Brain microvascular endothelial cell (primary cell): ENCODE measurements at regions not wholly inside any gene's neighbourhood (a gene's known extent, or its start where the extent isn't known, plus 50 kb on each side); places are given as distances from the start of the nearest gene placed in this dataset.
"Not testable (repeated sequence)": the region's sequence is repeated elsewhere in the genome, so short reads cannot be mapped to it uniquely, and the experiment has no call there.

ENCODE experiments used
- DNase-seq: peaks from one replicate; pipeline ENCODE4 v3.0.0-alpha.2; 2020
- H3K27ac ChIP-seq: fragments of 250-450 bp; sonication (Bioruptor Pico); 2 replicates; pipeline ENCODE4 v1.5.1; 2020; ENCODE audit warnings: mild to moderate bottlenecking, moderate library complexity
- H3K27me3 ChIP-seq: fragments of 250-450 bp; sonication (Bioruptor Pico); replicated peaks from 2 replicates; pipeline ENCODE4 v1.5.1; 2020; ENCODE audit warnings: mild to moderate bottlenecking
- H3K36me3 ChIP-seq: fragments of 250-450 bp; sonication (Bioruptor Pico); replicated peaks from 2 replicates; pipeline ENCODE4 v1.5.1; 2020; ENCODE audit warnings: mild to moderate bottlenecking
- H3K4me3 ChIP-seq: 2 replicates; pipeline ENCODE4 v1.5.1; 2011; ENCODE audit warnings: low read depth, mild to moderate bottlenecking, control low read depth, low read length, moderate library complexity
- CTCF ChIP-seq: IDR thresholded peaks from 2 replicates; pipeline ENCODE4 v1.5.1; 2011; ENCODE audit warnings: low read depth, mild to moderate bottlenecking, moderate library complexity, low read length, control low read depth, inconsistent platforms; ENCODE audit errors: missing control alignments
- in situ Hi-C: cut with HindIII; loops from 2 replicates; pipeline ENCODE4 v1.10.0; 2017; ENCODE audit warnings: low sequenced_read_pairs, low pct_ligation_motif_present

GRCh38 chr16:80103463-80103862, 437.3 kb upstream of the DYNLRB2 start:
- no peaks in the 10 kb centered on the region for H3K27me3 ChIP-seq
- H3K36me3 ChIP-seq, result no peaks in the 10 kb centered on the region

GRCh38 chr16:80100846-80101451, 439.8 kb upstream of the DYNLRB2 start:
- H3K27ac ChIP-seq, result no peak overlapping the region
- H3K36me3 ChIP-seq, result no peaks in the 10 kb centered on the region
- H3K4me3 ChIP-seq, result no peak overlapping the region
- in situ Hi-C loops, result no loop called here
- TF ChIP-seq CTCF, result no peak
- no peaks in the 10 kb centered on the region for H3K27me3 ChIP-seq
- no peak for DNase-seq

More at GRCh38 chr16:80103463-80103862, 437.3 kb upstream of the DYNLRB2 start:
- Histone ChIP-seq H3K4me3 (no peak overlapping the region), H3K27ac (no peak overlapping the region)
- no peak for DNase-seq
- TF ChIP-seq CTCF, result no peak
- in situ Hi-C loops, result no loop called here

- Histone ChIP-seq H3K27ac (no peak overlapping the region), H3K27me3 (no peaks in the 10 kb centered on the region), H3K4me3 (no peak overlapping the region), H3K36me3 (no peaks in the 10 kb centered on the region)
- DNase-seq, result no peak
- no peak for TF ChIP-seq CTCF
- in situ Hi-C loops, result no loop called here
Observed at GRCh38 chr16:80100186-80100585, 440.6 kb upstream of the DYNLRB2 start.

GRCh38 chr16:80097098-80097497, 443.7 kb upstream of the DYNLRB2 start:
- no peak for DNase-seq
- in situ Hi-C loops, result no loop called here
- no peaks in the 10 kb centered on the region for H3K27me3 ChIP-seq
- no peak overlapping the region for H3K4me3 ChIP-seq
- H3K27ac ChIP-seq, result no peak overlapping the region
- no peaks in the 10 kb centered on the region for H3K36me3 ChIP-seq
- no peak for TF ChIP-seq CTCF

- in situ Hi-C loops, result no loop called here
Observed at GRCh38 chr16:80092681-80093080, 448.1 kb upstream of the DYNLRB2 start.

GRCh38 chr16:80091453-80091852, 449.3 kb upstream of the DYNLRB2 start:
- H3K4me3 ChIP-seq, DNase-seq, H3K27ac ChIP-seq, H3K27me3 ChIP-seq, H3K36me3 ChIP-seq, in situ Hi-C loops: not testable (repeated sequence)

More at GRCh38 chr16:80092681-80093080, 448.1 kb upstream of the DYNLRB2 start:
- no peak for DNase-seq
- Histone ChIP-seq H3K4me3 (no peak overlapping the region), H3K27ac (no peak overlapping the region), H3K36me3 (no peaks in the 10 kb centered on the region), H3K27me3 (no peaks in the 10 kb centered on the region)
- no peak for TF ChIP-seq CTCF
